GM18502 (cell line): ENCODE measurements at regions not wholly inside any gene's neighbourhood (a gene's known extent, or its start where the extent isn't known, plus 50 kb on each side); places are given as distances from the start of the nearest gene placed in this dataset.

Source experiments
- ATAC-seq: cut with Tn5 transposase; IDR thresholded peaks from one replicate; pipeline ENCODE4 v1.9.1; 2021; ENCODE audit warnings: mild to moderate bottlenecking; ENCODE audit not compliant: unreplicated experiment, poor library complexity

GRCh38 chr16:51821527-51821926 is 670.5 kb upstream of the SALL1 start:
- ATAC-seq, result no peak

GRCh38 chr16:51820176-51820575 is 669.1 kb upstream of the SALL1 start:
- ATAC-seq, result no peak

GRCh38 chr16:51818342-51818944 is 667.4 kb upstream of the SALL1 start:
- ATAC-seq, result no peak

GRCh38 chr16:51816929-51817328 is 665.9 kb upstream of the SALL1 start:
- no peak for ATAC-seq

- no peak for ATAC-seq
Measured at GRCh38 chr16:51815523-51815922, 664.5 kb upstream of the SALL1 start.

GRCh38 chr16:51814617-51815016 is 663.5 kb upstream of the SALL1 start:
- ATAC-seq, result no peak

GRCh38 chr16:51813609-51814008 is 662.5 kb upstream of the SALL1 start:
- no peak for ATAC-seq

GRCh38 chr16:51812945-51813344 is 661.9 kb upstream of the SALL1 start:
- ATAC-seq, result no peak

GRCh38 chr16:51807551-51807950 is 656.5 kb upstream of the SALL1 start:
- no peak for ATAC-seq

GRCh38 chr16:51801635-51802034 is 650.6 kb upstream of the SALL1 start:
- ATAC-seq, result no peak

- ATAC-seq, result no peak
Measured at GRCh38 chr16:51797669-51798259, 646.7 kb upstream of the SALL1 start.

GRCh38 chr16:51779240-51779639 is 628.2 kb upstream of the SALL1 start:
- no peak for ATAC-seq

- ATAC-seq, result no peak
Measured at GRCh38 chr16:51773071-51773890, 622.2 kb upstream of the SALL1 start.

- no peak for ATAC-seq
Measured at GRCh38 chr16:51766739-51767138, 615.7 kb upstream of the SALL1 start.

- no peak for ATAC-seq
Measured at GRCh38 chr16:51763072-51763661, 612.1 kb upstream of the SALL1 start.

GRCh38 chr16:51762081-51762996 is 611.3 kb upstream of the SALL1 start:
- ATAC-seq, result peak; percentile 97

- ATAC-seq, result no peak
Measured at GRCh38 chr16:51761001-51761400, 609.9 kb upstream of the SALL1 start.

GRCh38 chr16:51759999-51760398 is 608.9 kb upstream of the SALL1 start:
- no peak for ATAC-seq

- ATAC-seq, result no peak
Measured at GRCh38 chr16:51759329-51759728, 608.3 kb upstream of the SALL1 start.

GRCh38 chr16:51757921-51758479 is 606.9 kb upstream of the SALL1 start:
- no peak for ATAC-seq
